ENCODE measurements at regions not wholly inside any gene's neighbourhood (a gene's known extent, or its start where the extent isn't known, plus 50 kb on each side); places are given as distances from the start of the nearest gene placed in this dataset.

DNA sequence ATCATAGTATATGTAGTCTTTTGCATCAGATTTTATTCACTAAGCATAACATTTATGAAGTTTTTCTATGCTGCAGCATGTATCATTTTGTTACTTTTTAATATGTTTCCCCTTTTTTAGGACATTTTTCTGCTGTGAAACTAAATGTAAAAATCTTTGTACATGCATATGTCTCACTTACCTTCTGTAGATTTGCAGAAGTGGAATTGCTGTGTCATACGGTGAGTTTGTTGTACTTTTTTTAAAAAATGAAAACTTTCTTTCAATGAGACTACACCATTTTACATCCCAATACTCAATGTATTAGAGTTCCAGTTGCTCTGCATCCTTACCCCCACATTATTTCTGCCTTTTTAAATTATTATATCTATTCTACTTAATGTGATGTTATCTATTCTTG, 868.9 kb downstream of the PDHA2 start:
- no peak for DNase-seq

- no peak for DNase-seq
Observed at GRCh38 chr4:96713271-96713850, 873.5 kb downstream of the PDHA2 start.

- DNase-seq, result no peak
Observed at GRCh38 chr4:96729641-96730040, 889.7 kb downstream of the PDHA2 start.

GRCh38 chr4:96730432-96730831, 890.5 kb downstream of the PDHA2 start:
- DNase-seq, result no peak

DNA sequence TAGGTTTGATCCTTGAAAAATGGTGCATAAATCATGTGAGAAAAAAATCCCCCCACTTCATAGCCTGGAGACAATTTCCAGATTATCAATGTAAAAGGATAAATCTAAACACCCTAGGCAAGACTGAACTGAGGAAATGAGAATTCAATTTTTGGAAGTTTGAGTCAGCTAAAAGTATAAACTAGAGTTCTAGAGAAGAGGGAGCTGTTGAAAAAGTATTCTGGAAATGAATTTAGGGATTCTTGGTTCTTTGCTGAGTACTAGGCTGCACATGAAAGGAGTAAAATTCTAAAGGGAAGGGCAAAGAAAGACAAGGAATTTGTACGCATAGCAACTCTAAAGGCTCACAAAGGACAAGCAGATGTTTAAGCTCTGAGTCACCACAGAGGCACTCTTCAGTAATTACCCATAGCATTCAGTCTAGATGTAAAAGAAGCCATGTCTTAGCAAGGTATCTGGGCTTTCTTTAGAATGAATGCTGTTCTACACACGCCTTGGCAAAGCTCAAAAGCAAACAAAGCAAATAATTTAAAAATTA, 896.5 kb downstream of the PDHA2 start:
- DNase-seq, result no peak

DNA sequence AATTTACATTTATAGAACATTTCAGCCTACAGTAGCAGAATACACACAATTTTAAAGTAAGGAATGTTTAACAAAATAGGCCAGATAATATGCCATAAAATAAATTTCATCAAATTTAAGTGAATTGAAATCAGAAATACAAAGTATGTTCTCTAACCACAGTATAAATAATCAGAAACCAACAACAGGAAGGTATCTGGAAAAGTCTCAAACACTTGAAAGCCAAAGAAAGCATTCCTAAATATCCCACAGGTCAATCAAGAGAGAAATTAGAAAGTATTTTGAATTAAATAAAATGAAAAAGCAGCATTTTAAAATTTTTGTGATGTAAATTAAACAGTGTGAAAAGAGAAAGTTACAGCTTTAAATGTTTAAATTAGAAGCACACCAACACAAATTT, 899.2 kb downstream of the PDHA2 start:
- no peak for DNase-seq

DNA sequence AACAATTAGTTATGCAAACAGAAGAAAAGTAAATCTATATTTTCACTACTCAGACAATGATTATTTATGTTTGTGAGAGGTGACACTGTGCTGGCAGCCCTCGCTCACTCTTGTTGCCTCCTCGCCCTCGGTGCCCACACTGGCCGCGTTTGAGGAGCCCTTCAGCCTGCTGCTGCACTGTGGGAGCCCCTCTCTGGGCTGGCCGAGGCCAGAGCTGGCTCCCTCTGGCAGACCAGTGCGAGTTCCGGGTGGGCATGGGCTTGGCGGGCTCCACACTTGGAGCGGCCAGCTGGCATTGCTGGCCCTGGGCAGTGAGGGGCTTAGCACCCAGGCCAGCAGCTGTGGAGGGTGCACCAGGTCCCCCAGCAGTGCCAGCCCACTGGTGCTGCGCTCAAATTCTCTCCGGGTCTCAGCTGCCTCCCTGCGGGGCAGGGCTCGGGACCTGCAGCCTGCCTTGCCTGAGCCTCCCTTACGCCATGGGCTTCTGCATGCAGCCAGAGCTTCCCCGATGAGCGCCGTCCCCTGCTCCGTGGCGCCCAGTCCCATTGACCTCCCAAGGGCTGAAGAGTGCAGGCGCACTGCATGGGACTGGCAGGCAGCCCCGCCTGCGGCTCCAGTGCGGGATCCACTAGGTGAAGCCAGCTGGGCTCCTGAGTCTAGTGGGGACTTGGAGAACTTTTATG, 902.6 kb downstream of the PDHA2 start:
- no peak for DNase-seq

GRCh38 chr4:96744676-96745075, 904.8 kb downstream of the PDHA2 start:
- no peak for DNase-seq

- DNase-seq, result no peak
Observed at GRCh38 chr4:96753216-96753615, 913.3 kb downstream of the PDHA2 start.

- no peak for DNase-seq
Observed at GRCh38 chr4:96755569-96756484, 915.9 kb downstream of the PDHA2 start.

DNA sequence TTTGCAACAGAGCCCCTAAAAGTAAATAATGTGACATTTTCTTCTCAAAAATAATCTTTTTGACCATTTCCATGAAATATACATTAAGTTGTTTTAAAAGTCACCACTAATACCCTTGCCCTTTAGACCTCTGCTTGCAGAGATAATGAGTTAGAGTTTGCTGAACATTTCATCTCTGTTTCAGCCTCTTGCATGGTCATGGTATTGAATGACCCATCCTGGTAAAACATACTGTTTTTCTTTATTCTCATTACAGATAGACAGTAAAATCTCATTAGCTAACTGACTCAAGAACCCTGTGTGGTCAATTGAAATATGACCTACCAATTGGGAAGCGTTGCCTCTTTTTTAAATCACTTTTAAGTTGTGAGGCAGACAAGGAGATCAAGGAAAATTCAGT, 916.7 kb downstream of the PDHA2 start:
- no peak for DNase-seq

DNA sequence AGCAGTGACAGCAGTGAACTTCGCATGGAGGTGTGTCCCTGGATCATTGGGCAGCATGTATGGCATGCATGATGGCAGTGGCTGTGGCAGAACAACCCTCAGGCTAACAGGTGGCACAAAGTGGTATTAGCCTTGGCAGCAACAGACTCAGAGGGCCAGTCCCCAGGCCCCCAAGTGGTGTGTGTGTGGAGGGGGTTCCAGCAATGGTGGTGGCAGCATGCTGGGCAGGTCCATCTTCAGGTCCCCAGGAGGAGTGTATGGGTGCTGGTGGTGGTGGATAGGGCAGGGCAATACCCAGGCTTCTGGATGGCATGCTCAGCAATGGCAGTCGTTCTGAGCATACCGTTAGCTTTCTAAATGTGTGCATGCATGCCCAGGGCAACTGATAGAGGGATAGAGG, 923.7 kb downstream of the PDHA2 start:
- no peak for DNase-seq

DNA sequence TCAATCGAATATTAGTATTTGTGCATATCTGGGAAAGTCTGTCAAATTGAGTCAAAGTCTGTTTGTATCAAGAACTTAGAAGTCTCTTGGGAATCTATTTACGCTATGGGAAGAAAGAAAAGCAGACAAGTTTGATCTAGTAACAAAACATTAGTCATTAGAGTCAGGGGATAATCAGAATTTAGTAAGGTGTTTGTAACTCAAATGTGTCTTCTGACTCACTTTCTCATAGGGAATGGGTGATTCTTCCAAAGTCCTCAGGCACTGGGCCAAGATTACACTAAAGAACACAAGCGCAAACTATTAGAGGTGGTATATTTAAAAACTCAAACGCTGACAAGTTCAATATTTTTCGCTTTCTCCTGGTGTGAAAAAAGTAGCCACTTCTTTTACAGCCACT, 926.5 kb downstream of the PDHA2 start:
- no peak for DNase-seq

DNA sequence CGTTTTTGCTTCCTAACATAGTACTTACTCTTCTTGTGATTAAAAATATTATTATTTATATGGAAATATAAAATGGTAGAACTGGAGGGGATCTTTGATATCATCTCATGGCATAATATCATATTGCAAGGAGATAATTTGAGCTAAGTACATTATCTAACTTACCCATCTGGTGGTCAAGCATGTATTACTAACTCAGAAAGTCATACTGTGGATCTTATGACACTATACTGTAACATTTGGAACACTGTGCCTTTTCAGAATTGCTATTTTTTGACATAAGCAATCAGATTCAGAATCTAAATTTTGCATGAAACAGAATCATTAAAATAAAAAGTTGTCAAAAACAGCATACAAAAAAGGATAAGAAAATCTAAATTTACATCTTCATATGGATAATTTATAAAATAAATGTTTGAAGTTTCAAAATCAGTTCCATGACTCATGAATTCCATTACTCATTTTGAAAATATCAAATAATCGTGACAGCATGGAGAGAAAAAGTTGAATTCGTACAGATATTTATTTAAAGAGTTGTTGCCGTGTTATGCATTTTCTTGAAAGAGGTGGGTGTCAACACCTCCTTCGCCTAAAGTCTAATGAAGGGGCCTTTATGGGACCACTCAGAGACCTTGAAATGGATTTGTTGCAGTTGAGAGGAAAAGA, 928.1 kb downstream of the PDHA2 start:
- DNase-seq, result no peak

GRCh38 chr4:96775501-96775900, 935.6 kb downstream of the PDHA2 start:
- DNase-seq, result no peak

DNA sequence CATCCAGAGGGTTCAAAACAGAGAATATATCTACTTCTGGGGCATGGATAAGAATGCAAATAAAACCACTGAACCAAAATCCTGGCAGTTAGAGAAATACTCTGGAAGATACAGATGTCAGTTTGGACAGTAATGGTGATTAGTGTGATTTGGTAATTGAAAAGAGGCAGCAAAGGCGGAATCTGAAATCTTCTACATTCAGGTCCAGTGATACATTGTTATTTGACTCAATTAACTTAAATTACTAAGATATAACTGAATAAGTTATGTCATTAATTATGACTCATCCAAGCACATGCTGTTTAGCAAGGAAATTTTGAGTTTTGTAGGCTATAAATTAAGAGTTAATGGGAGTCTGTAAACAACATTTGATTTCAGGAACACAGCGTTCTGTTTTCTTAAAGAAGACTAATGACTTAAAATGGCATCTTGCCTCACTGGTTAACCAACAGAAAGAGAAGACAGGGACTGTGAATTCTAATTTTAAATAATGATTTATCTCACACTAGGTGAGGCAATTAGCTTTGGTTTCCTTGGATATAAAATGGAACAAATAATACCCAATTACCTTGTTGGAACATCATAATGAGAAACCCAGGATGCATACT, 937.1 kb downstream of the PDHA2 start:
- DNase-seq, result no peak

GRCh38 chr4:96784336-96784735, 944.4 kb downstream of the PDHA2 start:
- DNase-seq, result no peak

- DNase-seq, result no peak
Observed at GRCh38 chr4:96786306-96786705, 946.4 kb downstream of the PDHA2 start.

DNA sequence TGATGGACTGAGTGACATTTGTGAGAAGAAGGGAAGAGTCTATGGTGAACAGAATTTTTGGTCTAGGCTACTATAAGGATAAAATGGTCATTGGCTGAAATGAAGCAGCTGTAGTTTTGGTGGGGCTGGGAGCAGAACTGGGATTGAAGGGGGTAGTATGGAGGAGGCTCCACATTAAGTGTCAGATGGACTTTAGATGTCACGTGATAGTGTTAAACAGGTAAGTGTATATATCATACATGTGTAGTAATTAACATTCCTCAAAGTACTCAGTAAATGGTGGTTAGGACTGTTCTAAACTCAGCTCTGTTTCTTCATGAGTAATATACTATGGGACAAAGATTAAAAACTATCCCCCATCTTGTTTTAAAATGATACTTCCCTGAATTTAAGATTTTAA, 947.9 kb downstream of the PDHA2 start:
- DNase-seq, result no peak

DNA sequence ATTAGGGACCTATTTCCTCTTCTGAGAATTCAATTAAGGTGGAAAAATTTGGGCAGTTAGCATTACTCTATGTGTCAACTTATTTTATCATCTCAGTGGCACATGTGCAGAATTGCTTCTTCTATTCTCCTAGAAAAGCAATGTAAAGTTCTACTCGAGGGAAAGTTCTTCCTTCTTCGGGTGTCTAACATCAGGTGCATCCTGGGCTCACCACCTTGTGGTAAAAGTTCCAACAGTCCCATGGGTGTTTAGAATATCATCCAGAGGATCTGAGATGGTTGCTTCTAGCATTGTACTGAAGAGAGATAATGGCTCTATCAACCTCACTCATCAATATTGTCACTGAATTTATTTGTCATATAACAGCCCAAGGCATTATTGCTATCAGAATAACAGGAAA, 969.7 kb downstream of the PDHA2 start:
- no peak for DNase-seq

DNA sequence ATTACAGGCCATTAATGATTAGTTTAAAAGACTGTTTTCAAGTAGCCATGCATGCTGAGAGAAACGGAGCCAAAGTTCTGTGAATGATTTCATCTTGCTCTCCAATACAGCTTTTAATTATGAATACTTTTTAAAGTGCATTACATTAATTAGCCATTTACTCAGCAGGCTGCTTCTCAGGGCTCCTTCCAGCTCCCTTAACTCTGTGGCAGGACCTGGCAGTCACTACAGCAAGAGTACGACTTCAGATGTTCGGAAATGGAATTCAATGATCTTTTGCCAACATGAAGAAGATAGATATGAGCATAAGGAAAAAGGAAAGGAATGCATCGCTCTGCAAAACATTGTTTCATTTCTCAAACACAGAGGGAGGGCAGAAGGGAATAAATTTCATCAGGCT, 987.2 kb downstream of the PDHA2 start:
- DNase-seq, result no peak

- no peak for DNase-seq
Observed at GRCh38 chr4:96833831-96834230, 993.9 kb downstream of the PDHA2 start.

DNA sequence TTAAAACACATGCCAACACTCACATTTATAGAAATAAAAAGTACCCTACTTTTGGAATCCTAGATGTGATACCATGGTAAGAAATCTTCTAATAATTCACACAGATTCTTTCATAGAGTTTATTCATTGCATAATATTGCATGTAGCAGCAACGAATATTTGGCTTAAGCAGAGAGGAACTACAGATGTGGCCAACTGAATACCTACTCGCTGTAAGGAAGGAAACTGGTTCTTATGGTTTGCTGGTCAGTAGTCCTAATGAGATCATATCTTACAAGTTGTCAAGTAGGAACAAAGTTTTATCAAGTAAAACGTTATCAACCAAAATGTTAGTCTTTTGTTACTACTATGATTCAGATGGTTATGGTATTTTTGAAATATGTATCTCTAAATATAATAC, 996.1 kb downstream of the PDHA2 start:
- DNase-seq, result no peak
